HG03571 (cell line): ENCODE measurements at regions not wholly inside any gene's neighbourhood (a gene's known extent, or its start where the extent isn't known, plus 50 kb on each side); places are given as distances from the start of the nearest gene placed in this dataset.
A peak's percentile ranks its signal among the peaks of the same experiment; 100 is the strongest.

Source experiments
- ATAC-seq: cut with Tn5 transposase; IDR thresholded peaks from one replicate; pipeline ENCODE4 v1.9.1; 2021; ENCODE audit not compliant: unreplicated experiment

GRCh38 chr6:56407883-56408410, 160.6 kb upstream of the COL21A1 start:
- ATAC-seq = no peak

- peak; percentile 65 for ATAC-seq
Observed at GRCh38 chr6:56406276-56407269, 159.2 kb upstream of the COL21A1 start.

- no peak for ATAC-seq
Observed at GRCh38 chr6:56404599-56404998, 157.2 kb upstream of the COL21A1 start.

GRCh38 chr6:56403745-56404144, 156.4 kb upstream of the COL21A1 start:
- ATAC-seq = no peak

- ATAC-seq = no peak
Observed at GRCh38 chr6:56401477-56402070, 154.2 kb upstream of the COL21A1 start.

- ATAC-seq = no peak
Observed at GRCh38 chr6:56400273-56400672, 152.9 kb upstream of the COL21A1 start.

- ATAC-seq = no peak
Observed at GRCh38 chr6:56399672-56400263, 152.4 kb upstream of the COL21A1 start.

- ATAC-seq = no peak
Observed at GRCh38 chr6:56399250-56399671, 151.9 kb upstream of the COL21A1 start.

GRCh38 chr6:56396435-56396834, 149.1 kb upstream of the COL21A1 start:
- ATAC-seq = no peak

- ATAC-seq = no peak
Observed at GRCh38 chr6:56393615-56394612, 146.5 kb upstream of the COL21A1 start.

GRCh38 chr6:56388415-56388755, 141.0 kb upstream of the COL21A1 start:
- no peak for ATAC-seq

GRCh38 chr6:56387621-56388414, 140.4 kb upstream of the COL21A1 start:
- no peak for ATAC-seq

- ATAC-seq = no peak
Observed at GRCh38 chr6:56386717-56387116, 139.3 kb upstream of the COL21A1 start.

- no peak for ATAC-seq
Observed at GRCh38 chr6:56385981-56386593, 138.7 kb upstream of the COL21A1 start.

GRCh38 chr6:56383160-56383559, 135.8 kb upstream of the COL21A1 start:
- ATAC-seq = no peak

- ATAC-seq = no peak
Observed at GRCh38 chr6:56382416-56382940, 135.1 kb upstream of the COL21A1 start.

- ATAC-seq = no peak
Observed at GRCh38 chr6:56381801-56382251, 134.4 kb upstream of the COL21A1 start.

- ATAC-seq = no peak
Observed at GRCh38 chr6:56380476-56380875, 133.1 kb upstream of the COL21A1 start.
